ENCODE measurements at regions not wholly inside any gene's neighbourhood (a gene's known extent, or its start where the extent isn't known, plus 50 kb on each side); places are given as distances from the start of the nearest gene placed in this dataset.

DNA sequence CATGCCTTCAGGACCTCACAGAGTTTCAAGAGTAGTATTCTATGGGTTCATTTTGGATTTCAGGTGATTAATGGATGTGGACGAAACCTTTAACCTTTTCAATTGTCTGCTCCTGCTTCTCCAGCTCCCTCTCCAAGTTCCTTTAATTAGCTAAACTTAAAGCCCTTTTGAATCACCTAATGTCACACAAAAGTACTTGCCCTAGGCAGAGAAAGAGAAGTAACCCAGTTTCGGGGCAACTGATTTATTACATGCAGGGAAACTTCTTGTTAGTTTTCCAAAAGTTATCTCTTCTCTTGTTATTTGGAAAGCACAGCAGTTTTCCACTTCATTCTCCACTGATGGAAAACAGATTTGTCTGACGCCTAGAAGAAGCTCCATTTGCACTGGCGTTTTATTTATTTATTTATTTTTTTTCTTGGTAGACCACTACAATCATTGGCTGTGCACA is 407.7 kb upstream of the JARID2 start:
- H3K79me2 ChIP-seq (ENCODE audit: insufficient read depth) = no peaks in the 10 kb centered on the region; the same call in 1 of the 2 replicates
- 35% methylated on average over 4 of the region's 4 CpGs for WGBS (ENCODE audit: low lambda C conversion rate)
- H3K4me1 ChIP-seq (ENCODE audit: control insufficient read depth in 1 of 2, insufficient read depth in 2 of 2, low read depth in 1 of 2, low read length in 1 of 2) = no peaks in the 10 kb centered on the region
- H3K9ac ChIP-seq = no peak overlapping the region
- CTCF ChIA-PET = no interaction called here
- POLR2A ChIA-PET = no interaction called here
- no peaks in the 10 kb centered on the region for H4K20me1 ChIP-seq (ENCODE audit: insufficient read depth)
- H2AFZ ChIP-seq (ENCODE audit: low read depth) = no peak overlapping the region
- H3K36me3 ChIP-seq (replicated peaks in 1 of 2; ENCODE audit: control insufficient read depth in 1 of 2, insufficient read depth in 2 of 2, low read length in 1 of 2) = no peaks in the 10 kb centered on the region
- H3K9me2 ChIP-seq = no peaks in the 10 kb centered on the region
- H3F3A ChIP-seq (replicated peaks; ENCODE audit: insufficient read depth) = no peaks in the 10 kb centered on the region
- no peaks in the 10 kb centered on the region for H3K27me3 ChIP-seq (ENCODE audit: insufficient read depth)
- no peak overlapping the region for H3K4me2 ChIP-seq
- no peak overlapping the region for H3K27ac ChIP-seq (ENCODE audit: low read depth in 2 of 2, low read length in 1 of 2)
- TF ChIP-seq FOSL2 (IDR thresholded peaks at IDR 0.05; ENCODE audit: borderline replicate concordance, low read depth) (no peak), SIN3A (IDR thresholded peaks at IDR 0.05; ENCODE audit: borderline replicate concordance, low read depth, low read length) (no peak), EP300 (IDR thresholded peaks at IDR 0.05; ENCODE audit: borderline replicate concordance in 1 of 2, low read depth in 1 of 2, low read length in 1 of 2) (no peak), SMC3 (IDR thresholded peaks at IDR 0.05; ENCODE audit: low read depth, low read length) (no peak), TCF12 (IDR thresholded peaks at IDR 0.05) (no peak), CHD2 (IDR thresholded peaks at IDR 0.05; ENCODE audit: low read length, partially characterized antibody) (no peak), RAD21 (IDR thresholded peaks at IDR 0.05; ENCODE audit: low read length) (no peak), MEF2A (IDR thresholded peaks at IDR 0.05; ENCODE audit: borderline replicate concordance, low read depth) (no peak), TEAD4 (IDR thresholded peaks at IDR 0.05; ENCODE audit: borderline replicate concordance, insufficient read depth) (no peak)
- DNase-seq = no peak
- no peaks in the 10 kb centered on the region for H3K9me3 ChIP-seq
- H3K4me3 ChIP-seq (ENCODE audit: low read depth in 2 of 2, low read length in 1 of 2) = no peak overlapping the region

DNA sequence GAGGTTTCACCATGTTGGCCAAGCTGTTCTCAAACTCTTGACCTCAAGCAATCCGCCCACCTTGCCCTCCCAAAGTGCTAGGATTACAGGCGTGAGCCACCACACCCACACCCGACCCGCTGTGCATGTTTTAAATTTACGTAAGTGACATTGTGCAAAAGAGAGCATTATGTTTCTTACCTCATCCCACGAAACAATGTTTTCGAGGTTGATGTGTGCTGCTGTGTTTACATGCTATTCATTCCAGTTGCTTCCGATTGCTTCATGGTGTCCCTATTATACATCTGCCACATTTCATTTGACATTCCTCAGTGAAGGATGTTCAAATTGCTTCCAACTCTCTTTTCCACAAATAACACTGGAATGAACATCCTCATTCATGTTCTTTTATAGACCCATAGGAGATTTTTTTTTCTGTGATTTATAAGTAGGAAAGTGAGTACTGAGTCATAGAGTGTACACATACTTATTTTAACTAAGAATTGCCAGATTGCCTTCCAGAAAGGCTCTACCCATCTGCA is 403.9 kb upstream of the JARID2 start:
- H3K9ac ChIP-seq = no peak overlapping the region
- H3K4me1 ChIP-seq (ENCODE audit: control insufficient read depth in 1 of 2, insufficient read depth in 2 of 2, low read depth in 1 of 2, low read length in 1 of 2) = no peaks in the 10 kb centered on the region
- CTCF ChIA-PET = no interaction called here
- no peaks in the 10 kb centered on the region for H3F3A ChIP-seq (replicated peaks; ENCODE audit: insufficient read depth)
- H3K36me3 ChIP-seq (replicated peaks in 1 of 2; ENCODE audit: control insufficient read depth in 1 of 2, insufficient read depth in 2 of 2, low read length in 1 of 2) = no peaks in the 10 kb centered on the region
- no peak overlapping the region for H3K4me3 ChIP-seq (ENCODE audit: low read depth in 2 of 2, low read length in 1 of 2)
- no peaks in the 10 kb centered on the region for H3K9me2 ChIP-seq
- no peak for TF ChIP-seq FOXM1 (IDR thresholded peaks at IDR 0.05; ENCODE audit: low read depth)
- TF ChIP-seq, protein P1, sequence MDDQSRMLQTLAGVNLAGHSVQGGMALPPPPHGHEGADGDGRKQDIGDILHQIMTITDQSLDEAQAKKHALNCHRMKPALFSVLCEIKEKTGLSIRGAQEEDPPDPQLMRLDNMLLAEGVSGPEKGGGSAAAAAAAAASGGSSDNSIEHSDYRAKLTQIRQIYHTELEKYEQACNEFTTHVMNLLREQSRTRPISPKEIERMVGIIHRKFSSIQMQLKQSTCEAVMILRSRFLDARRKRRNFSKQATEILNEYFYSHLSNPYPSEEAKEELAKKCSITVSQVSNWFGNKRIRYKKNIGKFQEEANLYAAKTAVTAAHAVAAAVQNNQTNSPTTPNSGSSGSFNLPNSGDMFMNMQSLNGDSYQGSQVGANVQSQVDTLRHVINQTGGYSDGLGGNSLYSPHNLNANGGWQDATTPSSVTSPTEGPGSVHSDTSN (IDR thresholded peaks at IDR 0.05) = 0 out of 2 replicates have a peak, but pooled peaks have one; percentile 8
- H3K9me3 ChIP-seq = no peaks in the 10 kb centered on the region
- H2AFZ ChIP-seq (ENCODE audit: low read depth) = no peak overlapping the region
- H3K27me3 ChIP-seq (ENCODE audit: insufficient read depth) = no peaks in the 10 kb centered on the region
- WGBS (ENCODE audit: low lambda C conversion rate) = 48% methylated on average over 8 of the region's 8 CpGs
- H3K4me2 ChIP-seq = no peak overlapping the region
- DNase-seq = no peak
- H4K20me1 ChIP-seq (ENCODE audit: insufficient read depth) = no peaks in the 10 kb centered on the region
- POLR2A ChIA-PET = no interaction called here
- no peaks in the 10 kb centered on the region for H3K79me2 ChIP-seq (ENCODE audit: insufficient read depth)
- no peak overlapping the region for H3K27ac ChIP-seq (ENCODE audit: low read depth in 2 of 2, low read length in 1 of 2)

DNA sequence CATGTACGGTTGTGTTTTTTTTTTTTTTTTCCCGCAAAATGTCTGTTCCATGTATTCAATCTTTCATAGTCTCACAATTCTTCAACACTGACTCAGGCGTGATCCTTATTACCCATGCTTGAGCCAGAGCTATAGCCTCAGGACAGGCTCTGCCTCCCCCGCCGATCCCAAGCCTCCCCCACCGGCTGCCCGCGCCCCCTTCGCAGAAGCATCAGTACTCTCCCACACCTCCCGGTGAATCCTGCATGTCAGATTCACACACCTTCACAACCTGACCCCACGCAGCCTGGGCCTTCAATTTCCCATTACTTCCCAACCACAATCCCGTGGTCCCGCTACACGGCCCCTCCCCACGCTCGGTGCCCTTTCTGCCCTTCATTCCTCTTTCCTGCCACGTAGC is 401.5 kb upstream of the JARID2 start:
- Histone ChIP-seq H3K27me3 (ENCODE audit: insufficient read depth) (no peaks in the 10 kb centered on the region), H3K9me2 (no peaks in the 10 kb centered on the region), H3K4me1 (ENCODE audit: control insufficient read depth in 1 of 2, insufficient read depth in 2 of 2, low read depth in 1 of 2, low read length in 1 of 2) (no peaks in the 10 kb centered on the region), H3K27ac (ENCODE audit: low read depth in 2 of 2, low read length in 1 of 2) (no peak overlapping the region), H3K9ac (no peak overlapping the region), H3K36me3 (replicated peaks in 1 of 2; ENCODE audit: control insufficient read depth in 1 of 2, insufficient read depth in 2 of 2, low read length in 1 of 2) (no peaks in the 10 kb centered on the region), H3K4me2 (no peak overlapping the region), H3K4me3 (ENCODE audit: low read depth in 2 of 2, low read length in 1 of 2) (no peak overlapping the region), H3F3A (replicated peaks; ENCODE audit: insufficient read depth) (no peaks in the 10 kb centered on the region), H2AFZ (ENCODE audit: low read depth) (no peak overlapping the region), H4K20me1 (ENCODE audit: insufficient read depth) (no peaks in the 10 kb centered on the region), H3K9me3 (no peaks in the 10 kb centered on the region), H3K79me2 (ENCODE audit: insufficient read depth) (no peaks in the 10 kb centered on the region)
- POLR2A ChIA-PET = interaction anchor here (0.6 kb wide), 1 partner anchor 786 kb away, joined by 3 read pairs; no protein-coding TSS in a partner anchor
- 84% methylated on average over 16 of the region's 17 CpGs for WGBS (ENCODE audit: low lambda C conversion rate)
- DNase-seq = no peak
- CTCF ChIA-PET = no interaction called here
- TF ChIP-seq, protein P2, sequence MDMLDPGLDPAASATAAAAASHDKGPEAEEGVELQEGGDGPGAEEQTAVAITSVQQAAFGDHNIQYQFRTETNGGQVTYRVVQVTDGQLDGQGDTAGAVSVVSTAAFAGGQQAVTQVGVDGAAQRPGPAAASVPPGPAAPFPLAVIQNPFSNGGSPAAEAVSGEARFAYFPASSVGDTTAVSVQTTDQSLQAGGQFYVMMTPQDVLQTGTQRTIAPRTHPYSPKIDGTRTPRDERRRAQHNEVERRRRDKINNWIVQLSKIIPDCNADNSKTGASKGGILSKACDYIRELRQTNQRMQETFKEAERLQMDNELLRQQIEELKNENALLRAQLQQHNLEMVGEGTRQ (IDR thresholded peaks at IDR 0.05; ENCODE audit: borderline replicate concordance, low read depth, low read length) = no peak
- no peak for TF ChIP-seq NRF1 (IDR thresholded peaks at IDR 0.05; ENCODE audit: low read depth, low read length)
- no peak for TF ChIP-seq TCF12 (IDR thresholded peaks at IDR 0.05)
- no peak for TF ChIP-seq POLR2AphosphoS5 (IDR thresholded peaks at IDR 0.05; ENCODE audit: low read depth, low read length)
- no peak for TF ChIP-seq JUND (IDR thresholded peaks at IDR 0.05)
- TF ChIP-seq, protein P3, sequence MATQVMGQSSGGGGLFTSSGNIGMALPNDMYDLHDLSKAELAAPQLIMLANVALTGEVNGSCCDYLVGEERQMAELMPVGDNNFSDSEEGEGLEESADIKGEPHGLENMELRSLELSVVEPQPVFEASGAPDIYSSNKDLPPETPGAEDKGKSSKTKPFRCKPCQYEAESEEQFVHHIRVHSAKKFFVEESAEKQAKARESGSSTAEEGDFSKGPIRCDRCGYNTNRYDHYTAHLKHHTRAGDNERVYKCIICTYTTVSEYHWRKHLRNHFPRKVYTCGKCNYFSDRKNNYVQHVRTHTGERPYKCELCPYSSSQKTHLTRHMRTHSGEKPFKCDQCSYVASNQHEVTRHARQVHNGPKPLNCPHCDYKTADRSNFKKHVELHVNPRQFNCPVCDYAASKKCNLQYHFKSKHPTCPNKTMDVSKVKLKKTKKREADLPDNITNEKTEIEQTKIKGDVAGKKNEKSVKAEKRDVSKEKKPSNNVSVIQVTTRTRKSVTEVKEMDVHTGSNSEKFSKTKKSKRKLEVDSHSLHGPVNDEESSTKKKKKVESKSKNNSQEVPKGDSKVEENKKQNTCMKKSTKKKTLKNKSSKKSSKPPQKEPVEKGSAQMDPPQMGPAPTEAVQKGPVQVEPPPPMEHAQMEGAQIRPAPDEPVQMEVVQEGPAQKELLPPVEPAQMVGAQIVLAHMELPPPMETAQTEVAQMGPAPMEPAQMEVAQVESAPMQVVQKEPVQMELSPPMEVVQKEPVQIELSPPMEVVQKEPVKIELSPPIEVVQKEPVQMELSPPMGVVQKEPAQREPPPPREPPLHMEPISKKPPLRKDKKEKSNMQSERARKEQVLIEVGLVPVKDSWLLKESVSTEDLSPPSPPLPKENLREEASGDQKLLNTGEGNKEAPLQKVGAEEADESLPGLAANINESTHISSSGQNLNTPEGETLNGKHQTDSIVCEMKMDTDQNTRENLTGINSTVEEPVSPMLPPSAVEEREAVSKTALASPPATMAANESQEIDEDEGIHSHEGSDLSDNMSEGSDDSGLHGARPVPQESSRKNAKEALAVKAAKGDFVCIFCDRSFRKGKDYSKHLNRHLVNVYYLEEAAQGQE (IDR thresholded peaks at IDR 0.05; ENCODE audit: low read depth, low read length) = no peak
- no peak for TF ChIP-seq YY1 (IDR thresholded peaks at IDR 0.05; ENCODE audit: low read depth)
- TF ChIP-seq, protein P4, sequence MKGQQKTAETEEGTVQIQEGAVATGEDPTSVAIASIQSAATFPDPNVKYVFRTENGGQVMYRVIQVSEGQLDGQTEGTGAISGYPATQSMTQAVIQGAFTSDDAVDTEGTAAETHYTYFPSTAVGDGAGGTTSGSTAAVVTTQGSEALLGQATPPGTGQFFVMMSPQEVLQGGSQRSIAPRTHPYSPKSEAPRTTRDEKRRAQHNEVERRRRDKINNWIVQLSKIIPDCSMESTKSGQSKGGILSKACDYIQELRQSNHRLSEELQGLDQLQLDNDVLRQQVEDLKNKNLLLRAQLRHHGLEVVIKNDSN (IDR thresholded peaks at IDR 0.05; ENCODE audit: borderline replicate concordance, low read depth) = no peak

All from SK-N-SH (cell line).